ENCODE measurements at regions not wholly inside any gene's neighbourhood (a gene's known extent, or its start where the extent isn't known, plus 50 kb on each side); places are given as distances from the start of the nearest gene placed in this dataset.

- intact Hi-C loops (cut with DNase I), result no loop called here
- Histone ChIP-seq H3K27ac (no peak overlapping the region), H3K9me3 (no peaks in the 10 kb centered on the region), H3K36me3 (no peaks in the 10 kb centered on the region), H3K4me3 (no peak overlapping the region), H3K27me3 (peaks cover 0 to 17% (median 0%) of the 10 kb centered on the region in 3 donors), H3K4me1 (no peaks in the 10 kb centered on the region)
- WGBS, 2 donors, result 95% methylated on average over 2 of the region's 2 CpGs
- TF ChIP-seq EP300 (IDR thresholded peaks at IDR 0.05), result no peak
- TF ChIP-seq CTCF (IDR thresholded peaks at IDR 0.05), result no peak
- TF ChIP-seq POLR2A (IDR thresholded peaks at IDR 0.05), result no peak
- TF ChIP-seq POLR2AphosphoS5 (IDR thresholded peaks at IDR 0.05), result no peak
- no peak for DNase-seq
Observed at GRCh38 chr3:135788978-135789377, 176.6 kb upstream of the PPP2R3A start.

DNA sequence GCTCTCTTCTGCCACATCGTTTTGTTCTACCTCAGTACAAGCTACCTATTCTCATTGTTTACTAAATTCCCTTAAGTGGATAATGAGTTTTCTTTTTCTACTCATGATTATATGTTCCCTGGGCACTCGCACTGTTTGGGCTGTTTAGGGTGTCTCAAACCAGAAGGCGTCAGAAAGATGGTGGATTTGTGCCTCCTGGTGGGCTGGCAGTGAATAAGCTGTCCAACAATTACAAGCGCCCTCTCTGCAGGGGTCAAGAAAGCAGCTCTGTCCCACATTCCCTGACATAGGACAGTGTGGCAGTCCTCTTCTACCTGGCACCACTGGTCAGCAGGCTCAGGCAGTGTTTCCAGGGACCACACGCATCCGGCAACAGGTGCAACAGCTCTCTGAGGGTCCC is 173.4 kb upstream of the PPP2R3A start:
- no peaks in the 10 kb centered on the region for H3K9me3 ChIP-seq
- no peak overlapping the region for H3K4me3 ChIP-seq
- DNase-seq, result no peak
- TF ChIP-seq EP300 (IDR thresholded peaks at IDR 0.05) (no peak), POLR2A (IDR thresholded peaks at IDR 0.05) (no peak), CTCF (IDR thresholded peaks at IDR 0.05) (no peak), POLR2AphosphoS5 (IDR thresholded peaks at IDR 0.05) (no peak)
- H3K4me1 ChIP-seq, result no peaks in the 10 kb centered on the region
- no peak overlapping the region for H3K27ac ChIP-seq
- no peaks in the 10 kb centered on the region for H3K36me3 ChIP-seq
- H3K27me3 ChIP-seq, result peaks cover 0 to 17% (median 0%) of the 10 kb centered on the region in 3 donors
- intact Hi-C loops (cut with DNase I), result no loop called here
- 73 to 89% methylated on average over 6 of the region's 6 CpGs for WGBS, 2 donors

DNA sequence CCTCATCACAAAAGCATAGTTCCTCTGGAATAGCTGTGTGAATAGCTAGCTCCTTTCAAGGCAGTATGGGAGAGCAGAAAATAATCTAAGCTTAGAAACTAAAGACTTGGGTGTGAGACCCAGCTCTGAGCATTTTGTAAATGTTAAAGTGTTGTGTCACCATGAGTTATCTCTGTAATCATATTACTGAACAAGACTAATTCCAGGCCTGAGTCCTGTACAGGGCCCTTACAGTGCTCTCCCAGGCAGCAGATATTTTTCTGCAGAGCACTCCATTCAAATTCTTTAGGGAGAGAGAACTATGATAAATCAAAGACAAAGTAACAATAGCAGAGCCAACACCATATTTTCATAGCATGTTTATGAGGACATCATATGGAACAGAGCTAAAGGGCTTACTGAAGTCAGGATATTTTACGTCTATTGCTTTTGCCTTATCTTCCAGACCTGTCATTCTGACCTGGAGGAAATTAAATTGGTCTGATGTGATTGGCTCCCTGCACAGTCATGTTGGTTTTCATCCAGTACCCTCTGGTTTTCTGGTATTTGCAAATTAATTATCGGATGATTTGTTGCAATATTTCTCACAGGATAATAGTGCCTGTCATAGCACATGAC is 172.6 kb upstream of the PPP2R3A start:
- no peak overlapping the region for H3K4me3 ChIP-seq
- peaks cover 0 to 23% (median 0%) of the 10 kb centered on the region in 3 donors for H3K27me3 ChIP-seq
- H3K36me3 ChIP-seq, result no peaks in the 10 kb centered on the region
- intact Hi-C loops (cut with DNase I), result no loop called here
- no peak for TF ChIP-seq CTCF (IDR thresholded peaks at IDR 0.05)
- TF ChIP-seq POLR2AphosphoS5 (IDR thresholded peaks at IDR 0.05), result no peak
- no peak for TF ChIP-seq EP300 (IDR thresholded peaks at IDR 0.05)
- no peak for TF ChIP-seq POLR2A (IDR thresholded peaks at IDR 0.05)
- no peak overlapping the region for H3K27ac ChIP-seq
- DNase-seq, result no peak
- WGBS, 2 donors, result 82 to 84% methylated on average over 2 of the region's 2 CpGs
- H3K9me3 ChIP-seq, result no peaks in the 10 kb centered on the region
- no peaks in the 10 kb centered on the region for H3K4me1 ChIP-seq

DNA sequence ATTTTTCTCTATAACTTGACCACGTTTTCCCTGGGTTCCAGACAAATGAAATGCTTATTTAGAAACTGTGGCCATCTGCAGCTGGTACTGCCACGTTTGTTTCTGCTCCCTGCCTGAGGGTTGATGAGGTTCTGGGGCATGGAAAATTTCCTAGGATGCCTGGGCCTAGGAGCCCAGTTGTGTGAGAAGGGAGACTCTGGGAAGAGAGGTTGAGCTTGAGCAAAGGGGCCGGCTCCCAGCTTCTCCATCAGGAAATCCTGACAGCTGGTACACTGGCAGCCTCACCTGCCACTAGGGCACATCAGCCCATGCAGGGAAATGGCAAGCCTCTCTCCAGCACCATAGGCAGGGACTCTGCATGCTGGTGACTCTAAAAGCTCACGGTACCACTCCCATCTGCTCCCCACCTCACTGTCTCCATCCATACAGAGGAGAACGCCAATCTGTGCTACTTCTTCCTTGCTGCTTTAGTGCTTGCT is 165.4 kb upstream of the PPP2R3A start:
- H3K4me1 ChIP-seq, result no peaks in the 10 kb centered on the region
- intact Hi-C loops (cut with DNase I), result no loop called here
- H3K9me3 ChIP-seq, result no peaks in the 10 kb centered on the region
- peaks cover 0 to 16% (median 0%) of the 10 kb centered on the region in 3 donors for H3K27me3 ChIP-seq
- DNase-seq, result no peak
- no peaks in the 10 kb centered on the region for H3K36me3 ChIP-seq
- 47 to 77% methylated on average over 5 of the region's 5 CpGs for WGBS, 2 donors
- H3K27ac ChIP-seq, result no peak overlapping the region
- no peak for TF ChIP-seq POLR2AphosphoS5 (IDR thresholded peaks at IDR 0.05)
- no peak for TF ChIP-seq CTCF (IDR thresholded peaks at IDR 0.05)
- TF ChIP-seq EP300 (IDR thresholded peaks at IDR 0.05), result no peak
- TF ChIP-seq POLR2A (IDR thresholded peaks at IDR 0.05), result no peak
- no peak overlapping the region for H3K4me3 ChIP-seq

GRCh38 chr3:135801018-135801417 is 164.5 kb upstream of the PPP2R3A start:
- H3K36me3 ChIP-seq, result no peaks in the 10 kb centered on the region
- no peak for TF ChIP-seq CTCF (IDR thresholded peaks at IDR 0.05)
- no peak for TF ChIP-seq POLR2A (IDR thresholded peaks at IDR 0.05)
- TF ChIP-seq EP300 (IDR thresholded peaks at IDR 0.05), result no peak
- no peak for TF ChIP-seq POLR2AphosphoS5 (IDR thresholded peaks at IDR 0.05)
- intact Hi-C loops (cut with DNase I), result no loop called here
- no peak overlapping the region for H3K27ac ChIP-seq
- DNase-seq, result no peak
- H3K4me3 ChIP-seq, result no peak overlapping the region
- H3K27me3 ChIP-seq, result peaks cover 0 to 16% (median 0%) of the 10 kb centered on the region in 3 donors
- 12 to 48% methylated on average over 3 of the region's 3 CpGs for WGBS, 2 donors
- H3K4me1 ChIP-seq, result no peaks in the 10 kb centered on the region
- H3K9me3 ChIP-seq, result no peaks in the 10 kb centered on the region

All from sigmoid colon (tissue), 6 donors.